HuH-7 (cell line): ENCODE measurements at regions not wholly inside any gene's neighbourhood (a gene's known extent, or its start where the extent isn't known, plus 50 kb on each side); places are given as distances from the start of the nearest gene placed in this dataset.

ENCODE experiments used
- DNase-seq: peaks from one replicate; pipeline ENCODE4 v3.0.0; 2011; ENCODE audit warnings: low spot score

DNA sequence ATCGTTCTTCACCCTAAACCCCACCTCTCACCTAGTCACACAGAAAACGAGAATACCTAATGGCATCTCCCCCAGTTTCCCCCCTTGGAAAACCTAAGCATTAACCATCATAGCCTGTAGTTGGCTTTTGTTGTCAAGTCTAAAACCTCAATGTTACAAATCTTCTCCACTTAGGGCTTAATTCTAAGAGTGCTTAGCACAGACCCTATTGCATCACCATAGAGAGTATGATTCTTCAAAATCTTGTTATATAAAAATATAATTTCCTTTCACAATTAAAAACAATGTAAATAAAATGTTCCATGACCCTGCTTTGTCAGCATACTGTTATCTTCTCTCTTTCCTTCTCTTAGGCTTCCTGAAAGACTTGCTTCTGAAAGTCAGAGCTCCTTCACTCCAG is 263.2 kb upstream of the RGS18 start:
- DNase-seq: no peak

DNA sequence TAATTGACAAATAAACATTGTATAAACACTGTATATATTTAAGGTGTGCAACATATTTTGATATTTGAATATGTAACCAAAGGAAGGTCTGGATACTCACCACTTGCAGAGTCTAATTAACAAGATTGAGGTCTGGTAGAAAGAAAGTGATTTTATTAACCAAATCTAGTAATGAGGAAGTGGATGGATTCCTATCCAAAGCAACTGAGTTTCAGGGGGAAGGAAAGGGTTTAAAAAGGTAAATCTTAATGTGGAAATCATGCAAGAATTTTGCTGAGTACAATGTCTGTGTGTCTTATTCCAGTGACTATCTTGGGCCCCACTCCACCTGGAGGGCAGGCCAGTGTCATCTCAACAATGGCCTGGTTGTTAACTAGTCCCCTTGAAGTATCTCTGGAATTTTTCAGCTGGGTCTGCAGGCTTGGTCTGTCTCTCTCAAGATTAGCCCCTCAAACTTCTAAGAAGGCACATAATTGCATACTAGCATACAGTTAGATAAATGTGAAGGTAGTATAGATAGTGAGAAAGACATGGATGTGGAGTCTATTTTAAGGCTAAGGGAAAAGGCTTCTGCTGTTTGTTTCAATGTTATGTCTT is 262.7 kb upstream of the RGS18 start:
- no peak for DNase-seq

DNA sequence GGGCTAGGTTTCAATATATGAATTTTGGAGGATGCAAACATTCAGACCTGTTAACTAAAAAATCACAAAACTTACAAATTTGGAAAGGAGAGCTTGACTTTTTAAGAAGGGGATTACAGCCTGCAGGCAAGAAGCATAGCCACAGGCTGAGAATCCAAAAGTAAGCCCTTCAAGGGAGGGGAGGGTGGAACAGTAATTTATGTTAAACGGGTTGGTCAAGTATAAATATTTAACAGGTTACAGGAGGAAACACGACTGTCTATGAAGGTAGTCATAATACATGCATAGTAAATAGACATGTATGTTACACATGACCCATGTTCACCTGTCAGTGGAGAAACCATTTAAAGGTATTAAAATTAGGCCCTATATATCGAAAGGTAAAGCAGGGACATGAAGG is 261.1 kb upstream of the RGS18 start:
- no peak for DNase-seq

DNA sequence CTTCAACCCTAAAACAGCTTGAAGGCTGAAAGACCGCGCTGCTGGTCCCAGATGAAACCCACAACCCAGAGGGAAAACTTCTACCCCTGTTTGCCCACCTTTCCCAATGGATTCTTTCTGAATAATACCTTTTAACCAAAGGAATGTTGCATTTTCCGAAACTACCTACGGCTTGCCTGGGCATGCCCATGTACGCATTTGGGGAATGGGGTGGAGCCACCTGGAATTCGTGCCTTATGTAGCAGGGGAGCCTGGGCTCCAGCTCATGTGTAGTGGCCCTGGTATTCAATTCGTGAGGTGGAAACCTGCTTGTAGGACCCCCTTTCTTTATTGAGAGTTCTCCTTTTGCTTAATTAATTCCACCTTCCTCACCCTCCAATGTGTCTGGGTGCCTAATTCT is 256.6 kb upstream of the RGS18 start:
- DNase-seq: no peak

DNA sequence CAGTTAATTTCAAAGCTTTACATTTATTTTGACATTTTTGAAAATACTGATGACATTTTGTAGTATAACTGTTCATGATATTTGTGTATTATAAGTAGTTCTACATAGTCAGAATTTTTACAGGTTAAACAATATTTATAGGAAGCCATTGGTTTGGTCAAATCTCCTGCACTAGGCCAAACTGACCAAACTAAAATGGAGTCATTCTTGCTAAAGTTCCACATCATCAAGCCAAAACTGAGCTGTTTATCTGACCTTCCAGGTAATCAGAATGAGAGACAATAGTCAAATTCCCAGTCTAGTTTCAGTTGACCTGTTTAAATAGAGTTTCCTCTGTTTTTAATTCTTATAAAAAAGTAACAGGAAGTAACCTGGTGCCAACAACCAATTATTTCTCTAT is 253.3 kb upstream of the RGS18 start:
- DNase-seq: no peak

DNA sequence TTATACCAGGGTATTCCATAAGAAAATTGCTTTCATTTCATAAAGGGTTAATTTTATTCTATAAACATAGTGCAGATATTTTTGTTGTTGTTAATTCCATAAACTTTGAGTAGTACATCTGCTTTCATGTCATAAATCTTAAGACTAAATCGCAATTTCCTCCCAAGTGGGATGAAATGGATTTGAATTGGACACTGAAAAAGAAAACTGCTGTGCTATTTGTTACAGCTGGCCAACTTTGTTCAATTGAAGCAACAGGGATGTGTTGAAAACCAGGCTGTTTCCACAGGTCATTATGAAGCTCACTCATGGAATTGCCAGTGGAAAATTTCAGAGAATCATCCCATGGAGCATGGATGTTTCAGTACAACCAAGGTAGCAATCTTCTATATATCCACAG is 252.5 kb upstream of the RGS18 start:
- no peak for DNase-seq

DNA sequence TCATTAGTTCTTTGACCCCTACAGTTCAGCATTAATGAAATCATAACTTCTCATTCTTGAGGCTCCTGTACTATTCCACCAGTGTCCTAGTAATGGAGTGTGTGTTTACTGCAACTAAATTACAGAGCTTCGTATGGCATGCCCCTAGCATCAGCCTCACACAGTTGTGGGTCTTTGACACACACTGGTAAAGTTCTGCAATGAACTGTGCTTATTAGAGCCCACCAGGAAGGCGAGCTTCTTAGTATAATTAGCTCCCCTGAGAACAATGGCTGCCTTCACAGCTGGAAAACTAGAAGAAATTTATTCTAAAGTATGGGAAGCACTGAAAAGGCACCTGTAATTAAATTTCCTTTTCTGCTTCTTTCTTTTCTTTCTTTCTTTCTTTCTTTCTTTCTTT is 251.1 kb upstream of the RGS18 start:
- DNase-seq: no peak

DNA sequence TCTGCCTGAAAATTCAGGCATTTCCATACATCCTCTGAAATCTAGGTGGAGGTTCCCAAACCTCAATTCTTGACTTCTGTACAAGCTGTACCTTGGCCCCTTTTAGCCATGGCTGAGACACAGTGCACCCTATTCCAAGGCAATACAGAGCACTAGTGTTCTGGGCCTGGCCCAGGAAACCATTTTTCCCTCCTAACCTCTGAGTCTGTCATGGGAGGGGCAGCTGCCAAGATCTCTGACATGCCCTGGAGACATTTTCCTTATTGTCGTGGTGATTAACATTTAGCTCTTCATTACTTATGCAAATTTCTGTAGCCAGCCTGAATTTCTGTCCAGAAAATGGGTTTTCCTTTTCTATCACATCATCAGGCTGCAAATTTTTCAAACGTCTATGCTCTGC is 248.0 kb upstream of the RGS18 start:
- DNase-seq: no peak

DNA sequence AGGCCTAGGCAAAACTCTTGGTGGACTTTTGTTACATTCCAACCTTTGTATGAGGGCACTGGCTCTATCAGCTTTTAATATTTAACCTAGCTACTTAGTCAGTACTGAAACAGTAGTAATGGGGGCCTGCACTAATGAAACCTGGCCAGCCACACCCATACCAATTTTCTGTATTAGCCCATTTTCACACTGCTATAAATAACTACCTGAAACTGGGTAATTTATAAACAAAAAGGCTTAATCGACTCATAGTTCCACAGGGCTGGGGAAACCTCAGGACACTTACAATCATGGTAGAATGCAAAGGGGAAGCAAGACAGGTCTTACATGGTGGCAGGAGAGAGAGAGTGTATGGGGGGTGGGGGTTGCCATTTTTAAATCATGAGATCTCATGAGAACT is 245.7 kb upstream of the RGS18 start:
- no peak for DNase-seq

DNA sequence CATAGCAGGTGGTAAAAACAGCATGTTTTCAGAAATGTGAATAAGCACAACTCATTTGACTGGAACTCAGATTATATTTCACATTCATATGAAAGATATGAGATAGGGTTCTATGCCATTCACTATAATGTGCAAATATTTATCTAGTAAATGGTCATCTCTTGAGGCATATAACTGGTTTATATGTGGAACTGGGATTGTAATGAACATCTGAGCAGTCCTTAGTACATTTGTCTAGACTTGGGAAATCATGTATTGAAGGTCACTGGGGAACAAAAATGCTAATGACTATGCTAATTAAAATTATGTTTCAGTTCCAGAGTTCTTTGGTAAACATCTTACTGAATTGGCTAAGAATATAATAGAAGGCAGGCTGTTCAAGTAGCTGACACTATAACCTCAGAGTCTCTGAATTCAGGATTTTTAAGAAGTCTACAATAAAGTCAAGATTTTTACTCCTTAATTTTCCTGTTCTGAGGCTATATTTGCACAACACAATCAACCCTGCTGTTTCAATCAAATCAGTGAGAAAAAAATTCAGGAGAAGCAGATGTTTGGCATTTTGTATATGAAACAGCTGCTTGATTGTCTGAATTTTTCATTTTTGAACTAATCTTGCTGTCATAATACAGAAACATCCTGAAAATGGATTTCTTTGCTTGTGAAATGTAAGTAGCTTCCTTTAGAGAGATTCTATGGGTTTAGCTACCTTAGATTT is 244.8 kb upstream of the RGS18 start:
- no peak for DNase-seq

DNA sequence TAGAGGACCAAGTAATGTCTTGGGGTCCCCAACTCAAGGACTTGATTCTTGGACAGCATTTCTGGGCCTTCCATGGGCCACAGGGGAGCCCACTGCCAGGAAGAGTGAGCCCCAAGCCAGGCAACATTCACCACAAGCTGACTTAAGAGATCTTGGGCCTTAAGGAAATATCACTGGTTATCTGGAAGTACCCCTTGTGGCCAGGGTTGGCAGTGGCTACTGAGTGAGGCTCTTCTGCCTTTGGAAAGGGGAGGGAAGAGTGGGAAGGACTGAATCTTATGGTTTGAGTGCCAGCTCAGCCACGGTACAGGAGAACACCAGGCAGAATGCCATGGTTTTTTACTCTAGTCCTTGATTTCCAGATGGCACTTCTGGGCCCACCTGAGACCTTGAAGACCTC is 228.9 kb upstream of the RGS18 start:
- no peak for DNase-seq

DNA sequence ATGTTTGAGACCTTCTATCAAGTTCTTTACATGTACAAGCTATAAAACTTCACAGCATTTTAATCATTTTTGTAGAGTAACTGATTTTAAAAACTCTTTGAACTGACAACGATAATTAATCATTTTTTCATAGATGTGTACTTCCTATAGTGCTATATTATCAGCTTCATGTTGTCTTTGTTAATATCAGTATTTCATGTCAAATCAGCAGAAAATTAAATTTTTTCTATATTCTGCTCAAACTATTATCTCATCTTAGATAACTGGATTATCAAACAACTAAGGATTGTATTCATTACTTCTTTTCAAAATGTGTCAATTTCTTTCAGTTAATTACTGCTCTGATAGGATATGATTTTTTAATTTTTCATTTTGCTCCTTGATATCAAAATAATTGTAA is 214.6 kb upstream of the RGS18 start:
- no peak for DNase-seq

DNA sequence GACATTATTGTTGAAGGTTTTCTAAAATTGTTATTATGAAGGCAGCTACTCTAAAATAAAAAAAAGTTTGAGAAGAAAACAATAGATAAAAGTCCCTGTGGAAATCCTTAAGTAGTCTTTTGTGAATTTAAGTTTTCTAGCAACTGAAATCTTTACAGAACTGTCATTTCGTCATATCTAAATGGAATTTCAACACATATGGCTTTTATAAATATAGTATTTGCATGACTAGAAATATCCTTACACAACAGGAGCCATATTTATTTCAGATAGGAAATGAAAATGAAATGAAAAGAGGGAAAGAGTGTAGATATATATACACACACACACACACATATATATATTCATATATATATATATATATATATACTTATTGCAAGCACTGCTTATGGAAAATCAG is 204.7 kb upstream of the RGS18 start:
- no peak for DNase-seq

DNA sequence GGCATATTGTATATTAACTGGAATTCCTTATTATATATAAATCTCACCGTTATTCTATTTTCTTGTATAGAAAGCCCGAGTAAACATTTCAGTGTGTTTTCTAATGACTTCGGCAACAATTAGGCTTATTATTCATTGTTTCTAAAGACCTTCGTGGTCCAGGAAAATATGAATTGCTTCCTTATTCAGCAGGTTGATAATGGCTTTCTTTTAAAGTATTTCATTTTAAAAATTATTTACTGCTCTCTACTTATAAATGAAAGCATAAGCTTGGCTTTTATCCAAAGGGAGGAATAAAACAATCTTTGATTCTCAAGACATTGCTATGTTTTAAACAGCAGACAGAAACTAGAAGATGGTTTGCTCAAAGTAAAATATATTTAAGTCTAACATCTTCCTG is 198.4 kb upstream of the RGS18 start:
- no peak for DNase-seq

DNA sequence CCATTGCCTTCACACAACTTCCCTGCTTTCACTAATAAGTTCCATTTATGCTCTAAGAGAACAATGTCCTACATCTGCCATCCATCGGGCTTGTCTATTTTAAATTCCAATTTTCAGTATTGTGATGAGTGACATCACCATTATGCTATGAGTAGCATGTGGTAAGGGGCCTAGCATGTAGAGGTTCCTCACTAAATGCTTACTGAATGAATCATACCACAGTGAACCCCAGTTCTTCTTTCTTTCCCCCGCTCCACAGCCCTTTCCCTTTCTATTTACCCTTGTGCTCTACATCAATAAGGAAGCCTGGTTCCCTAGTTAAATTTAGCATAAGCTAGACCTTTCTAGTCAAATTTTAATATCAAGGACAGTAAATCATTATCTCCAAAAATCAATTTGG is 195.0 kb upstream of the RGS18 start:
- no peak for DNase-seq

DNA sequence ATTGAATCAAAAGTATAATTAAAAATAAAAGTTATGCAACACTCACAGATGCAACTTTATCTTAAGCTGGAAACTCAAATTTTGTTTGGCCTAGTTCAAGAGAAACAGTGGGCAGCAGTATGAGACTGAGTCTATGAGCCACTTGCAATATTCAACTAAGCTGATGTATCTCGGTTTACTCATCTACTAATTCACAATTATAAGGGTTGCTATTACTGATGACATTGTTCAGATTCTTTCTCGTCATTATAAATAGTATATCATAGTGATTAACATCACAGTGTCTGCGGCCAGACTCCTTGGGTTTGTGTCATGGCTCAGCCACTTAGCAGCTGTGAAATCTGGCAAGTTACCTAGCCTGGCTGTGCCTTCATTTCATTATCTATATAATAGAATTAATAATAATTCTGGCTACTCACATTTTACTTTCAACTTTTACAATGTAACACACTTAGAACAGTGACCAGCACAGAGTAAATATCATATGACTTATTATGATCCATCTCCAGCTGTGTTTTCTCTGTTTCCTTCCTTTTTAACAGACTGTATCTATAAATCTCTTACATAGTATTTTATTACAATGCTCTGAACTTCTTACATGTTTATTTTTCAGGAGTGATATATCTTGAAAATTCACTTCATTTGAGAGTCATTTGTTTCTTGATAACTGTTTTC is 194.3 kb upstream of the RGS18 start:
- no peak for DNase-seq

DNA sequence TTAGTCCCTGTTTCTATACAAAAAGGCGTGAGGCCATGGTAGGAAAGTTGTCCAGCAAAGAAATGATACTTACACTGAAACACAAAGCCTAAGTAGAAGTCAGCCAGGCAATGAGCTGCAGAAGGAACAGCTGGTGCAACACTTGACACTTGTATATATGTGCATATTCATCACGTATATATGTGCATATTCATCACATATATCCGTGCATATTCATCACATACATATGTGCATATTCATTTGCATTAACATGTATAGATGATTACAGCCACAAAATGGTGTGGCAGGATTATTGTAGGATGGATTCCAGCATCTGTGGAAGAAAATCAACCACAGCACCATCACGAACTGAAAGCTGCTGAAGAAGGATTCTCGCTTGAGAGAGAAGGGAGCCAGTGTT is 189.0 kb upstream of the RGS18 start:
- DNase-seq: no peak

DNA sequence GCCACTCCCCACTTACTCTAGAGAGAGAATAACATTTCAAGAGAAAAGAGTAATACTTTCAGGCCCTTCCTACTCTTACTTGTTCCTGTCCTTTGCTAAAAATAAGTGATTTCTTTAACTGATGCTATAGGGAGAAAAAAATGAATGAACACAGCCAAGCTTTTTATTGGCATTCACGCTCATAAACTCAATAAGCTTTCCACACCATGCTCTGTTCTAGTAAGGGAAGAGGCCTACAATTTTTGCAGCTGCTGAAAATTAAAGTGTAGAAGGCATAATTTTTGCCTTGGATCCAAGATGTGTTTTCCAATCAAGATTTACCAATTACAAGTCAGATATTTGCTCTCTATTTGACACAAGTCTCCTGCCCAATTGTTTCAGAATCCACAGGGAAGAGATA is 188.1 kb upstream of the RGS18 start:
- no peak for DNase-seq

DNA sequence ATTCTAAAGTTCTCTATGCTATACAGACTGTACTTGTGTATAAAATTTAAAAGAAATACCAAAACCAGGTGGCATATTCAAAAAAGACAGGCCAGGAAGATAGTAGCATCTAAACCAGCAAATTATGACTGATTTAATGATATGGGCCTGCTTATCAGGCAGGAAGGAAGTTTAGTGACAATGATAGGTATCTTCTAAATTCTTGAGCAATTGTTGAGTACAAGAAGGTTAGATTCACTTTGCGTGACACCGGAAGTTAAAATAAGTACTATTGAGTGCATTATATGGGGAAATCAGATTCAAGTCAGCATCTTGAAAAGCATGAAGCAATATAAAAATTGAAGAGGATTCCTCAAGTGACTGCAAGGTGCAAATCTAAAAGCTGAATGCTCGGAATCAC is 186.8 kb upstream of the RGS18 start:
- no peak for DNase-seq

DNA sequence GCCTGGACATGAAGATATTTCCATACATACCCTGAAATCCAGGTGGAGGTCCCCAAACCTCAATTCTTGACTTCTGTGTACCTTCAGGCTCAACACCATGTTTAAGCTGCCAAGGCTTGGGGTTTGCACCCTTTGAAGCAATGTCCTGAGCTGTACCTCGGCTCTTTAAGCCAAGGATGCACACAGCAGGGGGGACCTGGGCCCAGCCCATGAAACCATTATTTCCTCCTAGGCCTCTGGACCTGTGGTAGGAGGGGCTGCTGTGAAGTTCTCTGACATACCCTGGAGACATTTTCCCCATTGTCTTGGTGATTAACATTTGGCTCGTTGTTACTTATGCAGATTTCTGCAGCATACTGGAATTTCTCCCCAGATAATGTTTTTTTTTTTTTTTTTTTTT is 184.3 kb upstream of the RGS18 start:
- no peak for DNase-seq

DNA sequence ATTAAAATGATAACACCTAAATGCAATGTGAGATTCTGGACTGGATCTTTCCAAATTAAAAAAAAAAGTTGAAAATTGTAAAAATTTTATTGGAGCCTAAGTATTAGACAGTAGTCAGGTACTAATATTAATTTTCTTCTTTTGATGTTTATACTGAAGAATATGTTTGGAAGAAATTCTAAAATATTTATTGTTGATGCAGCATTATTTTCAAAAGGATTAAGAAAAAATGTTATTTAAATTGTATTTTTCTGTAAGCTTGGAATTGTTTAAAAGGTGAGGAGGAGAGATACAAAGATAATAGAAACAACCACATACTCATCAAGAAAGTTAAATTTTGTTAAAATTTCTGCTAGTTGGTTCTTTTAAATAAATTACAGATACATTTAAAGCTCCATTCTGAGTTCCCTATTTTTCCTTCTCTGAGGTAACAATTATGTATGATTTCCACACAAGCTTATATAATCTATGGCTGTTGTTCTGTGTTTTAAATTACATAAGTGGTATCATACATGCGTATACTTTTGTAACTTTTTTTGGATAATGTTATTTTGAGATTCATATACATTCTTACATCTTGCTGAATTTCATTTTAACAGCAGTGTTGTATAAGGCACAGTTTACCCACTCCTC is 180.3 kb upstream of the RGS18 start:
- DNase-seq: no peak

DNA sequence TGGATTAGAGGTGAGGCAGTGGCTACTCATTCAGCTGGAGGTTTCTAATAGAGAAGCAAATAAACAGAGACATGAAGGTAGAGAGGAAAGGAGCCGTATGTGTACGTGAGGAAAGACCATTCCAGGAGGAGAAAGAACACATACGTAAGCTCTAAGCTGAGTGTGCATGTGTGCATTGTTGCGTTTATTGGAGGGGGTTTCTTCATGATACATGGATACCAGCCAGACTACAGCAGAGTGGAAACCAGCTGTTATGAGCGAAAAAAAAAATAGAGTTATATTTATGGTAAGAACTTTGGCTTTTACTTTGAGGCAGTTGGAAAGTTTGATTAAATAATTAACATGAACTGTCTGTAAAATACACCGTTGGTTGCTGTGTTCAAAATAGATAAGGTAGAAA is 173.4 kb upstream of the RGS18 start:
- DNase-seq: no peak

DNA sequence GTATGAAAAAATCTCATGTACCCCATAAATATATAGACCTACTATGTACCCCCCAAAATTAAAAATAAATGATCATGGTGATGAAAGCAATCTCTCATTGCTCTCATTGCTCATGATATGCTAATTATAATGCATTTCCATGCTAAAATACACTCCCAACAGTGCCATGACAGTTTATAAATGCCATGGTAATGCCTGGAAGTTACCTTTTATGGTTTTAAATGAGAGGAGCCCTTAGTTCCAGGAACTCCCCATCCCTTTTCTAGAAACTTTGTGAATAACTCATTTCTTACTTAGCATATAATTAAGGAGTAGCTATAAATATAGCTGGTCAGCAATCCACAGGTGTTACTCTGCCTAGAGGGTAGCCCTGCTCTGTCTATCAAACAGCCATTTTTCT is 166.1 kb upstream of the RGS18 start:
- no peak for DNase-seq
